Prostate gland (tissue), 2 donors: ENCODE measurements at regions not wholly inside any gene's neighbourhood (a gene's known extent, or its start where the extent isn't known, plus 50 kb on each side); places are given as distances from the start of the nearest gene placed in this dataset.

Experiments used
- POLR2A ChIP-seq: fragments of 450-650 bp; IDR thresholded peaks from one replicate; pipeline ENCODE4 v1.6.1; 2016; ENCODE audit warnings: antibody characterized with exemption, mild to moderate bottlenecking
- TF ChIP-seq, protein P1 (sequence below), 4 experiments: fragments of 200-600 bp in 2 of 4; fragments of 450-650 bp in 2 of 4; sonication (generic) in 2 of 4; IDR thresholded peaks; 1 replicate in 3 of 4; 2 replicates in 1 of 4; pipeline ENCODE4 v1.5.1; 2016 to 2019; ENCODE audit warnings: antibody characterized with exemption in 4 of 4, mild to moderate bottlenecking in 2 of 4, moderate library complexity in 2 of 4

DNA sequence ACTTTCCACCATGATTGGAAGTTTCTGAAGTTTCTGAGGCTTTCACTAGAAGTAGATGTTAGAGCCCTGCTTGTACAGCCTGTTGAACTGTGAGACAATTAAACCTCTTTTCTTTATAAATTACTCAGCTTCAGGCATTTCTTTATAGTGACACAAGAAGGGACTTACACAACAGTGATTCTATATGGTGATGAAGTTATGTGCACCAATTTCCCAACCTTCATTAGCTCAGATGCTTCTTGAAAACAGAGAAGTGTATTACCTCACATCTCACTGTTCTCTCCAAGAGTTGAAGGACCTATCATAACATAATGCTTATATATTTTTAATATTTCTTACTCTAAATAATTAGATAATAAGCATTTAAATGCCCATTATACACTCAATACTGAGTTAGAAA is 202.1 kb upstream of the ANXA10 start:
- TF ChIP-seq, protein P1, sequence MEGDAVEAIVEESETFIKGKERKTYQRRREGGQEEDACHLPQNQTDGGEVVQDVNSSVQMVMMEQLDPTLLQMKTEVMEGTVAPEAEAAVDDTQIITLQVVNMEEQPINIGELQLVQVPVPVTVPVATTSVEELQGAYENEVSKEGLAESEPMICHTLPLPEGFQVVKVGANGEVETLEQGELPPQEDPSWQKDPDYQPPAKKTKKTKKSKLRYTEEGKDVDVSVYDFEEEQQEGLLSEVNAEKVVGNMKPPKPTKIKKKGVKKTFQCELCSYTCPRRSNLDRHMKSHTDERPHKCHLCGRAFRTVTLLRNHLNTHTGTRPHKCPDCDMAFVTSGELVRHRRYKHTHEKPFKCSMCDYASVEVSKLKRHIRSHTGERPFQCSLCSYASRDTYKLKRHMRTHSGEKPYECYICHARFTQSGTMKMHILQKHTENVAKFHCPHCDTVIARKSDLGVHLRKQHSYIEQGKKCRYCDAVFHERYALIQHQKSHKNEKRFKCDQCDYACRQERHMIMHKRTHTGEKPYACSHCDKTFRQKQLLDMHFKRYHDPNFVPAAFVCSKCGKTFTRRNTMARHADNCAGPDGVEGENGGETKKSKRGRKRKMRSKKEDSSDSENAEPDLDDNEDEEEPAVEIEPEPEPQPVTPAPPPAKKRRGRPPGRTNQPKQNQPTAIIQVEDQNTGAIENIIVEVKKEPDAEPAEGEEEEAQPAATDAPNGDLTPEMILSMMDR (IDR thresholded peaks at IDR 0.05) = no peak
- no peak for TF ChIP-seq POLR2A
